SH-SY5Y (cell line): ENCODE measurements at regions not wholly inside any gene's neighbourhood (a gene's known extent, or its start where the extent isn't known, plus 50 kb on each side); places are given as distances from the start of the nearest gene placed in this dataset.

Source experiments
- GATA2 ChIP-seq: IDR thresholded peaks from 2 replicates; pipeline ENCODE4 v1.6.1; 2011; ENCODE audit warnings: mild to moderate bottlenecking, low read depth, low read length
- GATA3 ChIP-seq: IDR thresholded peaks from 2 replicates; pipeline ENCODE4 v1.6.1; 2011; ENCODE audit warnings: low read depth, mild to moderate bottlenecking, low read length, moderate library complexity

DNA sequence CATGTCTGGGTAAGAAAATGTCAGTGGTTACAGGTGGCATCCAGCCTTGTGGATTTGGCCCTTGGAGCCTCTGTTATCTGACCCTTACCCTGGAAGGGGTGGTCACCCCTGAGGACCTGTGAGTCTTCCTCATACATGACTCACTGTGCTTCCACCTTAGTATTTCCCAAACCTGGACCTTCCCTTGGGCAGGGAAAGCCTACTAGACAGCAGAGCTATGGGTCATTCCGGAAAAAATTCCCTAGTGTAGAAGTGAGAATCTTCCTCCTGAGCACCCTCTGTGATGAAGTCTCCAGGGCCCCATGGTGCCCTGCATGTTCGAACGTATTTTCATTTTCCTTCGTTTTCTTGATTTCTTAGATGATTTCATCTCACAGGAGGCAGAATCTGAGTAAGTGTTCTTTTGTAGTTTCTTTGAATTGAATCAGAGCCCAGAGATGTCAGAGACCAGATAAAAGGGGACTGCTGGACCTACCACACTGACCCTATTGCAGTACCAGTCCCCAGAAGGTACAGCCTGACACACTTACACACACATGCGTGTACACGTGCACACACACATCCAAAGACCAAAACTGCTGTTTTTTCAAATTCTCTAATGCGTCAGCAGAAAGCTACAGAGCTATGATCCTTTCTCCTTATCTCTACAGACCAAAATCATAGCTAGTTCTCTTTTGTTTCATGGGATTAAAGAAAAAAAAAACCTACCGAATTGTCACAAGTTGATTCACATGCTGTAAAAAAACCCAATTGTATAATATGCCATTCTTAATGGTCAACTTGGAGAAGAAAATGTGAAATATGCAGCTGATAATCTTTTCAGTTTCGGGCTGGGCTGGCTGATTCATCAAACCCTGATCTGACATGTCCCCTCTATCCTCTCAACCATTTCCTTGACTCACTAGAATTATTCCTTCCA is 50.5 kb upstream of the ARHGEF3 start:
- TF ChIP-seq GATA2 (no peak), GATA3 (no peak)
